ENCODE measurements at regions not wholly inside any gene's neighbourhood (a gene's known extent, or its start where the extent isn't known, plus 50 kb on each side); places are given as distances from the start of the nearest gene placed in this dataset.

DNA sequence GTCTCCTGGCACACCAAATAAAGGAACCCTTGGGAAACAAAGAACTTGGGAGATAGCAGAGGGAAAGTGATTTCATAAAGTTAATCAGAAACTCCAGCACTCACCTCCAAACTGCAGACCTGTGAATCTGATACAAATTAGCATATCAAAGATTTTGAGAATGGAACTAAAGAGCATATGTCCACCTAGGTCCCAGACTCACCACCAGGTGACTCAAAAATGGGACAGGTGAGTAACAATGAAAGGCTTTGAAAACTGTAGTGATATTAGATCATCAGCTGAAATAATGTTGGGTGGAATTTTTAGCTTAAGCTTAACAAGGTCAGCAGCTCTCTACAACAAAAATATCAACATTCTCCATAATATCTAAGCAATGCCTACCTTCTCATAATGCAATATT is 214.8 kb downstream of the RERGL start:
- Histone ChIP-seq H2BK5ac (ENCODE audit: insufficient read length, low read length) (no peak overlapping the region), H3K9me3 (ENCODE audit: control insufficient read depth, low read depth, low read length) (peaks cover 6% of the 10 kb centered on the region), H3K4me1 (ENCODE audit: insufficient read depth, low read length) (no peaks in the 10 kb centered on the region), H3K18ac (ENCODE audit: insufficient read length, low read depth, low read length) (no peak overlapping the region), H3T11ph (ENCODE audit: low read length) (no peak overlapping the region), H3K4ac (ENCODE audit: low read depth, low read length) (no peak overlapping the region), H3K9ac (ENCODE audit: extremely low read depth, insufficient read length, low read length) (no peak overlapping the region), H2BK15ac (ENCODE audit: low read depth, low read length) (no peak overlapping the region), H2BK20ac (ENCODE audit: low read depth, low read length, poor library complexity, severe bottlenecking) (no peak overlapping the region), H2AK5ac (ENCODE audit: insufficient read length, low read length) (no peak overlapping the region), H3K23ac (ENCODE audit: insufficient read length, low read depth, low read length) (no peak overlapping the region), H3K27me3 (ENCODE audit: insufficient read depth, low read length) (no peaks in the 10 kb centered on the region), H3K27ac (ENCODE audit: insufficient read length, low read depth, low read length) (no peak overlapping the region), H3K79me1 (ENCODE audit: insufficient read depth, low read depth, low read length, poor library complexity, severe bottlenecking) (no peaks in the 10 kb centered on the region), H3K4me2 (ENCODE audit: insufficient read depth, insufficient read length, low read length) (no peak overlapping the region), H4K91ac (ENCODE audit: insufficient read length, low read depth, low read length) (no peak overlapping the region), H2BK120ac (ENCODE audit: low read depth, low read length, poor library complexity, severe bottlenecking) (no peak overlapping the region), H3K14ac (ENCODE audit: insufficient read depth, low read length) (no peak overlapping the region), H2AFZ (ENCODE audit: low read length) (no peak overlapping the region), H2BK12ac (ENCODE audit: insufficient read length, low read depth, low read length) (no peak overlapping the region), H3K56ac (ENCODE audit: insufficient read length, low read depth, low read length) (no peak overlapping the region), H3K23me2 (ENCODE audit: insufficient read length, low read depth, low read length, poor library complexity, severe bottlenecking) (no peaks in the 10 kb centered on the region), H4K5ac (ENCODE audit: insufficient read length, low read depth, low read length) (no peak overlapping the region), H3K79me2 (ENCODE audit: insufficient read depth, low read length) (no peaks in the 10 kb centered on the region), H4K20me1 (ENCODE audit: control insufficient read depth, insufficient read depth, insufficient read length) (no peaks in the 10 kb centered on the region), H4K8ac (replicated peaks; ENCODE audit: insufficient read length, low read depth, low read length) (no peak overlapping the region)
- Mint-ChIP-seq H3K27ac (no peak overlapping the region), H3K27me3 (ENCODE audit: low read depth) (peaks cover 3% of the 10 kb centered on the region; the same call in 1 of the 2 replicates), H3K36me3 (ENCODE audit: insufficient read depth in 1 of 3, low read depth in 3 of 3) (peaks cover 2 to 16% (median 4%) of the 10 kb centered on the region in 3 experiments; a peak in 6 of 7 replicates), H3K4me1 (no peaks in the 10 kb centered on the region), H3K9me3 (peaks cover 21 to 25% of the 10 kb centered on the region in 2 experiments), H3K4me3 (no peak overlapping the region)
- DNase-seq: no peak
- TF ChIP-seq, protein P1, sequence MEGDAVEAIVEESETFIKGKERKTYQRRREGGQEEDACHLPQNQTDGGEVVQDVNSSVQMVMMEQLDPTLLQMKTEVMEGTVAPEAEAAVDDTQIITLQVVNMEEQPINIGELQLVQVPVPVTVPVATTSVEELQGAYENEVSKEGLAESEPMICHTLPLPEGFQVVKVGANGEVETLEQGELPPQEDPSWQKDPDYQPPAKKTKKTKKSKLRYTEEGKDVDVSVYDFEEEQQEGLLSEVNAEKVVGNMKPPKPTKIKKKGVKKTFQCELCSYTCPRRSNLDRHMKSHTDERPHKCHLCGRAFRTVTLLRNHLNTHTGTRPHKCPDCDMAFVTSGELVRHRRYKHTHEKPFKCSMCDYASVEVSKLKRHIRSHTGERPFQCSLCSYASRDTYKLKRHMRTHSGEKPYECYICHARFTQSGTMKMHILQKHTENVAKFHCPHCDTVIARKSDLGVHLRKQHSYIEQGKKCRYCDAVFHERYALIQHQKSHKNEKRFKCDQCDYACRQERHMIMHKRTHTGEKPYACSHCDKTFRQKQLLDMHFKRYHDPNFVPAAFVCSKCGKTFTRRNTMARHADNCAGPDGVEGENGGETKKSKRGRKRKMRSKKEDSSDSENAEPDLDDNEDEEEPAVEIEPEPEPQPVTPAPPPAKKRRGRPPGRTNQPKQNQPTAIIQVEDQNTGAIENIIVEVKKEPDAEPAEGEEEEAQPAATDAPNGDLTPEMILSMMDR (conservative IDR thresholded peaks at IDR 0.05): peak; percentile 54; the same call in 2 of the 3 replicates
